ENCODE measurements at regions not wholly inside any gene's neighbourhood (a gene's known extent, or its start where the extent isn't known, plus 50 kb on each side); places are given as distances from the start of the nearest gene placed in this dataset.

GRCh38 chr6:159334068-159334467 lies 164.9 kb downstream of the FNDC1 start:
- no peak for TF ChIP-seq CTCF (IDR thresholded peaks at IDR 0.05)
- Histone ChIP-seq H3K27ac (no peak overlapping the region), H3K4me1 (no peaks in the 10 kb centered on the region), H3K27me3 (no peaks in the 10 kb centered on the region), H3K4me3 (no peak overlapping the region), H3K36me3 (no peaks in the 10 kb centered on the region), H3K9me3 (peaks cover 0 to 42% (median 17%) of the 10 kb centered on the region in 11 donors)
- no peak for DNase-seq
- 83% methylated on average over 1 of the region's 1 CpG for WGBS, 2 donors
- intact Hi-C loops (cut with DNase I) = no loop called here
- no peak for ATAC-seq

- Histone ChIP-seq H3K27ac (no peak overlapping the region), H3K27me3 (peaks cover 0 to 5% (median 0%) of the 10 kb centered on the region in 7 donors), H3K4me1 (no peaks in the 10 kb centered on the region), H3K9me3 (peaks cover 0 to 30% (median 16%) of the 10 kb centered on the region in 11 donors), H3K36me3 (no peaks in the 10 kb centered on the region), H3K4me3 (no peak overlapping the region)
- intact Hi-C loops (cut with DNase I) = no loop called here
- 80 to 89% methylated on average over 2 of the region's 2 CpGs for WGBS, 2 donors
- no peak for TF ChIP-seq CTCF (IDR thresholded peaks at IDR 0.05)
- ATAC-seq (no peak), DNase-seq (no peak)
Measured at GRCh38 chr6:159331451-159331850, 162.3 kb downstream of the FNDC1 start.

- DNase-seq (no peak), ATAC-seq (no peak)
- Histone ChIP-seq H3K9me3 (peaks cover 0 to 13% (median 6%) of the 10 kb centered on the region in 11 donors), H3K36me3 (no peaks in the 10 kb centered on the region), H3K4me1 (no peaks in the 10 kb centered on the region), H3K4me3 (no peak overlapping the region), H3K27me3 (peaks cover 0 to 5% (median 0%) of the 10 kb centered on the region in 7 donors), H3K27ac (no peak overlapping the region)
- intact Hi-C loops (cut with DNase I) = no loop called here
- WGBS, 2 donors = 63 to 68% methylated on average over 4 of the region's 4 CpGs
- no peak for TF ChIP-seq CTCF (IDR thresholded peaks at IDR 0.05)
Measured at GRCh38 chr6:159329081-159329480, 159.9 kb downstream of the FNDC1 start.

- H3K4me1 ChIP-seq = no peaks in the 10 kb centered on the region
- H3K27me3 ChIP-seq = peaks cover 0 to 5% (median 0%) of the 10 kb centered on the region in 7 donors
- intact Hi-C loops (cut with DNase I) = no loop called here
- no peak overlapping the region for H3K4me3 ChIP-seq
- H3K9me3 ChIP-seq = peaks cover 0 to 3% (median under 1%) of the 10 kb centered on the region in 11 donors
- no peak for TF ChIP-seq CTCF (IDR thresholded peaks at IDR 0.05)
- WGBS, 2 donors = 81 to 84% methylated on average over 3 of the region's 3 CpGs
- DNase-seq = no peak
- no peaks in the 10 kb centered on the region for H3K36me3 ChIP-seq
- H3K27ac ChIP-seq = no peak overlapping the region
- ATAC-seq = no peak
Measured at GRCh38 chr6:159328052-159328451, 158.9 kb downstream of the FNDC1 start.
